ENCODE measurements at regions not wholly inside any gene's neighbourhood (a gene's known extent, or its start where the extent isn't known, plus 50 kb on each side); places are given as distances from the start of the nearest gene placed in this dataset.
"Not testable (repeated sequence)": the region's sequence is repeated elsewhere in the genome, so short reads cannot be mapped to it uniquely, and the experiment has no call there.

DNA sequence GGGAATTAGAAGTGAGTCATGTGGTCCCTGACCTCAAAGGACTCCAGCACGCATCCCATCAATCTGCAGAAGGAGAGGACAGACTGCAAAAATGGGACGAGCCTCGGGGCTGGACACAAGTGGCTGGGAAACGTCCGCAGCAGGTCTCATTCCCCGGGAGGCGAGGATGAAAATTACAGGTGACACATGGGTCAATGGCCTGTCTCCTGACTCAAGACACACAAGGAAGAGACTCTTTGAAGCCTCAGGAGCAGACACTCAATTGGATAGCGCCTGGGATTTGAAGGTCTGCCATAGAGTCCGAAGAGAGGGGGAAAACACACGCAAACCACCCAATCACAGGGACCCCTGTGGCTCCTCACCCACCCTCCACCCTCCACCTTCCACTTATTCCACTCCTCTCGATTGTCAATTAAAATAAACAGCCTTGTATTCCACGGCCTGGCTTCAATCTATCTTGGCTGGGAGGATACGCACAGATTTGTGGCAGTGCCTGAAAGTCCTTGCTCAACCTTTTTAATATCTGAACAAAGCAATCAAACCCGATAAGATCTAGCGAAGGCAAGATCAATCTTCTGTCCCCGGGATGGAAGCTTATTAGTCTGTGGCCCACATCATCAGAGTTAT, 101.8 kb upstream of the CADM1 start:
- TF ChIP-seq EZH2 (IDR thresholded peaks at IDR 0.05; ENCODE audit: borderline replicate concordance, low read length), result no peak
- TF ChIP-seq, protein P1, sequence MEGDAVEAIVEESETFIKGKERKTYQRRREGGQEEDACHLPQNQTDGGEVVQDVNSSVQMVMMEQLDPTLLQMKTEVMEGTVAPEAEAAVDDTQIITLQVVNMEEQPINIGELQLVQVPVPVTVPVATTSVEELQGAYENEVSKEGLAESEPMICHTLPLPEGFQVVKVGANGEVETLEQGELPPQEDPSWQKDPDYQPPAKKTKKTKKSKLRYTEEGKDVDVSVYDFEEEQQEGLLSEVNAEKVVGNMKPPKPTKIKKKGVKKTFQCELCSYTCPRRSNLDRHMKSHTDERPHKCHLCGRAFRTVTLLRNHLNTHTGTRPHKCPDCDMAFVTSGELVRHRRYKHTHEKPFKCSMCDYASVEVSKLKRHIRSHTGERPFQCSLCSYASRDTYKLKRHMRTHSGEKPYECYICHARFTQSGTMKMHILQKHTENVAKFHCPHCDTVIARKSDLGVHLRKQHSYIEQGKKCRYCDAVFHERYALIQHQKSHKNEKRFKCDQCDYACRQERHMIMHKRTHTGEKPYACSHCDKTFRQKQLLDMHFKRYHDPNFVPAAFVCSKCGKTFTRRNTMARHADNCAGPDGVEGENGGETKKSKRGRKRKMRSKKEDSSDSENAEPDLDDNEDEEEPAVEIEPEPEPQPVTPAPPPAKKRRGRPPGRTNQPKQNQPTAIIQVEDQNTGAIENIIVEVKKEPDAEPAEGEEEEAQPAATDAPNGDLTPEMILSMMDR (IDR thresholded peaks at IDR 0.05; ENCODE audit: low read length), result no peak
- Histone ChIP-seq H3K9me3 (ENCODE audit: low read length) (no peaks in the 10 kb centered on the region), H4K20me1 (ENCODE audit: insufficient read depth, low read length) (no peaks in the 10 kb centered on the region), H3K4me1 (ENCODE audit: insufficient read depth, low read length, severe bottlenecking) (no peaks in the 10 kb centered on the region), H3K27ac (ENCODE audit: low read depth, low read length, poor library complexity, severe bottlenecking) (no peak overlapping the region), H3F3A (ENCODE audit: insufficient read depth, low read length) (no peaks in the 10 kb centered on the region), H3K4me2 (ENCODE audit: low read length) (no peak overlapping the region), H3K27me3 (ENCODE audit: insufficient read depth, low read length) (no peaks in the 10 kb centered on the region), H3K4me3 (ENCODE audit: low read depth, low read length, poor library complexity, severe bottlenecking) (no peak overlapping the region), H2AFZ (ENCODE audit: low read length) (no peak overlapping the region), H3K9ac (ENCODE audit: low read length) (no peak overlapping the region), H3K79me2 (ENCODE audit: insufficient read depth, low read length) (no peaks in the 10 kb centered on the region), H3K36me3 (ENCODE audit: insufficient read depth, low read length) (no peaks in the 10 kb centered on the region), H3K9me2 (ENCODE audit: low read depth, low read length) (no peaks in the 10 kb centered on the region)

DNA sequence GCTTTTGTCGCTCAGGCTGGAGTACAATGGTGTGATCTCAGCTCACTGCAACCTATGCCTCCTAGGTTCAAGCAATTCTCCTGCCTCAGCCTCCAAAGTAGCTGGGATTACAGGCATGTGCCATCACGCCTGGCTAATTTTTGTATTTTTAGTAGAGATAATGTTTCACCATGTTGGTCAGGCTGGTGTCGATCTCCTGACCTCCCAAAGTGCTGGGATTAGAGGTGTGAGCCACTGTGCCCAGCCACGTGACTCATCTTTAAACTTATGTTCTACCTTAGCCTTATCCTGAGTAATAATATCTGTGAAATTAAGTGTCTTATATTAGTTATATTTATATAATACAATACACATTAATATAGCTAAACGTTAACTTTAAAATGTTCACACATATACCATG, 101.2 kb upstream of the CADM1 start:
- H3K79me2 ChIP-seq (ENCODE audit: insufficient read depth, low read length), result not testable (repeated sequence)

DNA sequence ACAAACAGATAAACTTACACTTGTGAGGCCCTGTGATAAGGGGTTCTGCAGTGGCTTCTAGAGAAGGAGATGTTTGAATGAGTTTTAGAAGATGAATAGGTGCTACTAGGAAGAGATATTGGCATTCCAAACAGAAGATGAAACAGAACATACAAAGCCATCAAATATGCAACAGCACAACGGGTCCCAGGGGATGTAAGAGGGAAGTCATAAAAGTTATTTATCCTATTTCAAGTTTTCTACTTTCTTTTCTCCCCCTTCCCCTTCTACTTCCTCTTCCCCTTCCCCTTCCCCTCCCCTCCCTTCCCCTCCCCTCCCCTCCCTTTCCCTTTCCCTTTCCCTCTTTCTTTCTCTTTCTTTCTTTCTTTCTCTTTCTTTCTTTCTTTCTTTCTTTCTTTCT, 94.9 kb upstream of the CADM1 start:
- Histone ChIP-seq H3K9me2 (ENCODE audit: low read depth, low read length) (no peaks in the 10 kb centered on the region), H3F3A (ENCODE audit: insufficient read depth, low read length) (no peaks in the 10 kb centered on the region), H3K4me1 (ENCODE audit: insufficient read depth, low read length, severe bottlenecking) (no peaks in the 10 kb centered on the region), H3K27ac (ENCODE audit: low read depth, low read length, poor library complexity, severe bottlenecking) (no peak overlapping the region), H3K36me3 (ENCODE audit: insufficient read depth, low read length) (no peaks in the 10 kb centered on the region), H4K20me1 (ENCODE audit: insufficient read depth, low read length) (no peaks in the 10 kb centered on the region), H3K27me3 (ENCODE audit: insufficient read depth, low read length) (no peaks in the 10 kb centered on the region), H3K79me2 (ENCODE audit: insufficient read depth, low read length) (no peaks in the 10 kb centered on the region), H3K9ac (ENCODE audit: low read length) (no peak overlapping the region), H2AFZ (ENCODE audit: low read length) (no peak overlapping the region), H3K4me2 (ENCODE audit: low read length) (no peak overlapping the region), H3K4me3 (ENCODE audit: low read depth, low read length, poor library complexity, severe bottlenecking) (no peak overlapping the region), H3K9me3 (ENCODE audit: low read length) (no peaks in the 10 kb centered on the region)
- no peak for TF ChIP-seq EZH2 (IDR thresholded peaks at IDR 0.05; ENCODE audit: borderline replicate concordance, low read length)
- TF ChIP-seq, protein P1 (IDR thresholded peaks at IDR 0.05; ENCODE audit: low read length), result no peak

More for the DNA sequence above, 101.2 kb upstream of the CADM1 start:
- not testable (repeated sequence) for H4K20me1 ChIP-seq (ENCODE audit: insufficient read depth, low read length); H3K4me1 ChIP-seq (ENCODE audit: insufficient read depth, low read length, severe bottlenecking); H3K36me3 ChIP-seq (ENCODE audit: insufficient read depth, low read length); H3K9me2 ChIP-seq (ENCODE audit: low read depth, low read length); H3K4me2 ChIP-seq (ENCODE audit: low read length); H3F3A ChIP-seq (ENCODE audit: insufficient read depth, low read length); H3K9ac ChIP-seq (ENCODE audit: low read length); H2AFZ ChIP-seq (ENCODE audit: low read length); H3K27ac ChIP-seq (ENCODE audit: low read depth, low read length, poor library complexity, severe bottlenecking); H3K27me3 ChIP-seq (ENCODE audit: insufficient read depth, low read length); H3K9me3 ChIP-seq (ENCODE audit: low read length); H3K4me3 ChIP-seq (ENCODE audit: low read depth, low read length, poor library complexity, severe bottlenecking)

DNA sequence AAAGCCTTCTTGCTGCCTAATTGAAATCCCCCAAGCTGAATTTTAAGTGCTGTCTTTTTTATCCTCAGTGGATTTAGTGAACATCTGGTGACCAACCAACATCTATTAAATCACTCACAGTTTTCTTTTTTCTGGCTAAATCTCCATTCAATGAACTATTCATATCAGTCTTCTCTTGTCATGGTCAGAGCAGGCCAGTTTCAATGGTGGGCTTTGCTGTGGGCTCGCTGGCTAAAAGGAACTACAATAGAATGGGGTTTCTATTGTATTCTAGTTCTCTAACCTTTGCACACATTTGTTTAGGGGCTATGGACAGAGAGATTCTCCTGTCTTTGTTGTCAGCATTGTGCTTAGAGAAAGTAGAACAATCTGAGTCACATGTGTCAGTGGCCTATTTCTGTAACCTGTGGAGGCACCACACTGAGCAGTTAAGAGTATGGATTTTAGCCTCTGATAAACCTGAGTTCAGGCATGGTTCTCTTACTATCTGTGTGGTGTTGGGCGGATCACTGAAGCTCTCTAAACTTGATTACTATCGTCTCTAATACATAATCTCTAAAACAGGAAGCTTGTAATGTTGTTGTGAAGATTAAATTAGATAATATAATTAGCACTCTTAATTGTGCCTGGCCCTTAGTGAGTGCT, 94.2 kb upstream of the CADM1 start:
- H3K9me2 ChIP-seq (ENCODE audit: low read depth, low read length), result no peaks in the 10 kb centered on the region

More for the DNA sequence above, 94.2 kb upstream of the CADM1 start:
- Histone ChIP-seq H4K20me1 (ENCODE audit: insufficient read depth, low read length) (no peaks in the 10 kb centered on the region), H3K9ac (ENCODE audit: low read length) (no peak overlapping the region), H3K79me2 (ENCODE audit: insufficient read depth, low read length) (no peaks in the 10 kb centered on the region), H3F3A (ENCODE audit: insufficient read depth, low read length) (no peaks in the 10 kb centered on the region), H3K4me2 (ENCODE audit: low read length) (no peak overlapping the region), H3K27me3 (ENCODE audit: insufficient read depth, low read length) (no peaks in the 10 kb centered on the region), H2AFZ (ENCODE audit: low read length) (no peak overlapping the region), H3K36me3 (ENCODE audit: insufficient read depth, low read length) (no peaks in the 10 kb centered on the region), H3K27ac (ENCODE audit: low read depth, low read length, poor library complexity, severe bottlenecking) (no peak overlapping the region), H3K4me3 (ENCODE audit: low read depth, low read length, poor library complexity, severe bottlenecking) (no peak overlapping the region), H3K9me3 (ENCODE audit: low read length) (no peaks in the 10 kb centered on the region), H3K4me1 (ENCODE audit: insufficient read depth, low read length, severe bottlenecking) (no peaks in the 10 kb centered on the region)
- TF ChIP-seq, protein P1 (IDR thresholded peaks at IDR 0.05; ENCODE audit: low read length), result no peak
- TF ChIP-seq EZH2 (IDR thresholded peaks at IDR 0.05; ENCODE audit: borderline replicate concordance, low read length), result no peak

Data from OCI-LY1 (cell line).